HEK293 (cell line): ENCODE measurements at regions not wholly inside any gene's neighbourhood (a gene's known extent, or its start where the extent isn't known, plus 50 kb on each side); places are given as distances from the start of the nearest gene placed in this dataset.

ENCODE experiments used
- CTCF ChIA-PET: fragments of 350-600 bp; formaldehyde crosslinking; extraction: SDS; loops from one replicate; lab custom pipeline; 2021; ENCODE audit warnings: antibody characterized with exemption; lab: Yijun Ruan, JAX
- POLR2A ChIA-PET: fragments of 300-600 bp; formaldehyde crosslinking; extraction: SDS; loops from one replicate; lab custom pipeline; 2020; ENCODE audit warnings: antibody characterized with exemption, inconsistent platforms; lab: Yijun Ruan, JAX
- H3K27ac ChIP-seq: fragments of 200-500 bp; sonication (Bioruptor generic); 2 replicates; pipeline ENCODE4 v1.5.1; 2014; ENCODE audit warnings: low read depth, low read length, control low read depth, inconsistent platforms; ENCODE audit errors: extremely low read depth
- H3K36me3 ChIP-seq, 2 experiments: fragments of 200-500 bp in 1 of 2; sonication (Bioruptor generic) in 1 of 2; 1 replicate in 1 of 2; 2 replicates in 1 of 2; pipeline ENCODE4 v1.5.1; 2014 to 2017; ENCODE audit warnings: inconsistent platforms in 2 of 2, low read length in 2 of 2; ENCODE audit not compliant: control insufficient read depth in 2 of 2, insufficient read depth in 1 of 2
- H3K4me1 ChIP-seq: fragments of 200-500 bp; sonication (Bioruptor generic); 2 replicates; pipeline ENCODE4 v1.5.1; 2014; ENCODE audit warnings: mild to moderate bottlenecking, low read length, inconsistent platforms; ENCODE audit not compliant: control insufficient read depth, insufficient read depth
- H3K4me3 ChIP-seq: 2 replicates; pipeline ENCODE4 v1.5.1; 2011; ENCODE audit warnings: low read depth, mild to moderate bottlenecking, control low read depth, low read length, moderate library complexity
- H3K9me3 ChIP-seq: fragments of 200-500 bp; sonication (Bioruptor generic); 2 replicates; pipeline ENCODE4 v1.5.1; 2014; ENCODE audit warnings: low read depth, low read length, inconsistent platforms; ENCODE audit not compliant: control insufficient read depth, insufficient read depth
- CTCF ChIP-seq: fragments of 450-650 bp; formaldehyde crosslinking; IDR thresholded peaks from 2 replicates; pipeline ENCODE4 v1.5.1; 2016; ENCODE audit warnings: missing biosample characterization, missing genetic modification characterization
- FEZF1 ChIP-seq: fragments of 450-650 bp; formaldehyde crosslinking; IDR thresholded peaks from 2 replicates; pipeline ENCODE4 v1.5.1; 2016; ENCODE audit warnings: missing biosample characterization, missing genetic modification characterization
- IKZF3 ChIP-seq: fragments of 450-650 bp; IDR thresholded peaks from 2 replicates; pipeline ENCODE4 v1.5.0; 2018; ENCODE audit warnings: missing biosample characterization, mild to moderate bottlenecking, missing genetic modification characterization, moderate library complexity
- PRDM4 ChIP-seq: fragments of 450-650 bp; formaldehyde crosslinking; IDR thresholded peaks from 2 replicates; pipeline ENCODE4 v1.5.1; 2017; ENCODE audit warnings: missing biosample characterization, missing genetic modification characterization
- TCF7L2 ChIP-seq: IDR thresholded peaks from 2 replicates; pipeline ENCODE4 v1.6.1; 2011; ENCODE audit warnings: low read depth, mild to moderate bottlenecking, inconsistent platforms, low read length, moderate library complexity, borderline replicate concordance
- YY1 ChIP-seq: fragments of 450-650 bp; formaldehyde crosslinking; IDR thresholded peaks from 2 replicates; pipeline ENCODE4 v1.5.1; 2018; ENCODE audit warnings: missing biosample characterization, missing genetic modification characterization
- ZBTB20 ChIP-seq: fragments of 450-650 bp; formaldehyde crosslinking; IDR thresholded peaks from 2 replicates; pipeline ENCODE4 v1.5.1; 2016; ENCODE audit warnings: missing biosample characterization, missing genetic modification characterization
- ZBTB26 ChIP-seq: fragments of 450-650 bp; formaldehyde crosslinking; optimal IDR thresholded peaks from 2 replicates; pipeline ENCODE3; 2016; ENCODE audit warnings: missing biosample characterization, mild to moderate bottlenecking, missing genetic modification characterization
- ZBTB49 ChIP-seq: fragments of 450-650 bp; formaldehyde crosslinking; IDR thresholded peaks from 2 replicates; pipeline ENCODE4 v1.5.1; 2016; ENCODE audit warnings: missing biosample characterization, missing genetic modification characterization, low read depth
- ZFP37 ChIP-seq: fragments of 450-650 bp; formaldehyde crosslinking; IDR thresholded peaks from 2 replicates; pipeline ENCODE4 v1.5.1; 2016; ENCODE audit warnings: missing biosample characterization, missing genetic modification characterization
- ZNF169 ChIP-seq: fragments of 450-650 bp; formaldehyde crosslinking; IDR thresholded peaks from 2 replicates; pipeline ENCODE4 v1.5.1; 2016; ENCODE audit warnings: missing biosample characterization, missing genetic modification characterization
- ZNF175 ChIP-seq: fragments of 450-650 bp; formaldehyde crosslinking; IDR thresholded peaks from 2 replicates; pipeline ENCODE4 v1.5.1; 2016; ENCODE audit warnings: missing biosample characterization, missing genetic modification characterization
- ZNF211 ChIP-seq: fragments of 450-650 bp; formaldehyde crosslinking; IDR thresholded peaks from 2 replicates; pipeline ENCODE4 v1.5.1; 2016; ENCODE audit warnings: low read depth, missing biosample characterization, missing genetic modification characterization
- ZNF366 ChIP-seq: fragments of 450-650 bp; formaldehyde crosslinking; conservative IDR thresholded peaks from 2 replicates; pipeline ENCODE4 v1.5.1; 2016; ENCODE audit warnings: missing biosample characterization, missing genetic modification characterization
- ZNF558 ChIP-seq: fragments of 450-650 bp; formaldehyde crosslinking; IDR thresholded peaks from 2 replicates; pipeline ENCODE4 v1.5.1; 2016; ENCODE audit warnings: missing biosample characterization, missing genetic modification characterization
- ZNF624 ChIP-seq: fragments of 450-650 bp; formaldehyde crosslinking; IDR thresholded peaks from 2 replicates; pipeline ENCODE4 v1.5.1; 2017; ENCODE audit warnings: missing biosample characterization, missing genetic modification characterization
- ZNF768 ChIP-seq: fragments of 450-650 bp; formaldehyde crosslinking; IDR thresholded peaks from 2 replicates; pipeline ENCODE4 v1.5.1; 2018; ENCODE audit warnings: missing biosample characterization, mild to moderate bottlenecking, missing genetic modification characterization
- ZSCAN16 ChIP-seq: fragments of 450-650 bp; formaldehyde crosslinking; IDR thresholded peaks from 2 replicates; pipeline ENCODE4 v1.5.1; 2016; ENCODE audit warnings: missing biosample characterization, missing genetic modification characterization
- ZSCAN30 ChIP-seq: fragments of 450-650 bp; IDR thresholded peaks from 2 replicates; pipeline ENCODE4 v1.5.1; 2018; ENCODE audit warnings: missing biosample characterization, mild to moderate bottlenecking, missing genetic modification characterization, moderate library complexity
- ZXDB ChIP-seq: fragments of 450-650 bp; formaldehyde crosslinking; IDR thresholded peaks from 2 replicates; pipeline ENCODE4 v1.5.1; 2016; ENCODE audit warnings: missing biosample characterization, missing genetic modification characterization
- TF ChIP-seq, protein P1 (sequence below): fragments of 450-650 bp; formaldehyde crosslinking; IDR thresholded peaks from 2 replicates; pipeline ENCODE4 v1.5.1; 2017; ENCODE audit warnings: missing biosample characterization, missing genetic modification characterization

- TF ChIP-seq, protein P1, sequence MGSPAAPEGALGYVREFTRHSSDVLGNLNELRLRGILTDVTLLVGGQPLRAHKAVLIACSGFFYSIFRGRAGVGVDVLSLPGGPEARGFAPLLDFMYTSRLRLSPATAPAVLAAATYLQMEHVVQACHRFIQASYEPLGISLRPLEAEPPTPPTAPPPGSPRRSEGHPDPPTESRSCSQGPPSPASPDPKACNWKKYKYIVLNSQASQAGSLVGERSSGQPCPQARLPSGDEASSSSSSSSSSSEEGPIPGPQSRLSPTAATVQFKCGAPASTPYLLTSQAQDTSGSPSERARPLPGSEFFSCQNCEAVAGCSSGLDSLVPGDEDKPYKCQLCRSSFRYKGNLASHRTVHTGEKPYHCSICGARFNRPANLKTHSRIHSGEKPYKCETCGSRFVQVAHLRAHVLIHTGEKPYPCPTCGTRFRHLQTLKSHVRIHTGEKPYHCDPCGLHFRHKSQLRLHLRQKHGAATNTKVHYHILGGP (tag by site-specific recombination) = no peak
- TF ChIP-seq ZNF211 (tag by site-specific recombination) (no peak), ZBTB20 (no peak), ZBTB49 (no peak), ZXDB (tag by site-specific recombination) (no peak), ZNF366 (no peak), ZNF175 (tag by site-specific recombination) (no peak), ZNF558 (tag by site-specific recombination) (no peak), ZSCAN16 (tag by site-specific recombination) (no peak)
Observed at GRCh38 chr6:145507239-145507638, 228.1 kb downstream of the EPM2A start (continued).

DNA sequence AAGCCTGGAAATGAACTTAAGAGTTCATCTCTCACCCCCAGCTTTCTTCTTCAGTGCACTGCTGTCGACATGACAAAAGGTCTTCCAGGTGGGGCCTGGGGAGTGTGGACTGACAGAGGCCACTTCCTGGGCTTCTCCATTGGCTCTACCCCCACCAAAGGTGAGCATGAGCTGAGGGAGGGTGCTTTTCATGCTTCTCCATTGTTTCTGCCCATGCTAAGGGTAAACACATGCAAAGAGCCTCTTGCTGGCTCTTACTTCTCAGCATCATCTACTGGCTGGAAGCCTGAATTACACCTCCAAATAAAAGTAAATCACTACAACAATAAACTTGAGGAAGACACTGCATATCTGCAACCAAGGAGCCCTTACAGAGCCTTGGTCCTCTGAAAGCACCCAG lies 227.2 kb downstream of the EPM2A start:
- Histone ChIP-seq H3K27ac (no peak overlapping the region), H3K9me3 (no peaks in the 10 kb centered on the region), H3K4me1 (no peaks in the 10 kb centered on the region), H3K4me3 (no peak overlapping the region), H3K36me3 (no peaks in the 10 kb centered on the region)
- ChIA-PET POLR2A (no interaction called here), CTCF (interaction anchor here (1.1 kb wide), 1 partner anchor 38 kb away, joined by 3 read pairs; no protein-coding TSS in a partner anchor)
- no peak for TF ChIP-seq IKZF3 (tag by site-specific recombination)
- TF ChIP-seq ZSCAN30 = no peak
- TF ChIP-seq CTCF = no peak
- no peak for TF ChIP-seq ZNF768 (tag by site-specific recombination)
- TF ChIP-seq ZBTB26 (tag by site-specific recombination) = no peak
- TF ChIP-seq PRDM4 = no peak

- Histone ChIP-seq H3K9me3 (no peaks in the 10 kb centered on the region), H3K4me3 (no peak overlapping the region), H3K4me1 (no peaks in the 10 kb centered on the region), H3K27ac (no peak overlapping the region), H3K36me3 (no peaks in the 10 kb centered on the region)
- POLR2A ChIA-PET = no interaction called here
- TF ChIP-seq ZNF169 (tag by site-specific recombination) = no peak
- no peak for TF ChIP-seq CTCF
- no peak for TF ChIP-seq ZFP37 (tag by site-specific recombination)
- TF ChIP-seq YY1 = no peak
- TF ChIP-seq FEZF1 (tag by site-specific recombination) = no peak
- no peak for TF ChIP-seq TCF7L2
- no peak for TF ChIP-seq ZNF624 (tag by site-specific recombination)
- CTCF ChIA-PET = no interaction called here
Observed at GRCh38 chr6:145517492-145517891, 217.8 kb downstream of the EPM2A start.
